ENCODE measurements at regions not wholly inside any gene's neighbourhood (a gene's known extent, or its start where the extent isn't known, plus 50 kb on each side); places are given as distances from the start of the nearest gene placed in this dataset.

GRCh38 chr2:226030788-226031646, 631.5 kb downstream of the NYAP2 start:
- peak; percentile 80 for DNase-seq (ENCODE audit: low spot score)

- no peak for DNase-seq (ENCODE audit: low spot score)
Measured at GRCh38 chr2:226030369-226030768, 630.9 kb downstream of the NYAP2 start.

- no peak for DNase-seq (ENCODE audit: low spot score)
Measured at GRCh38 chr2:226023946-226024345, 624.4 kb downstream of the NYAP2 start.

- peak; percentile 27 for DNase-seq (ENCODE audit: low spot score)
Measured at GRCh38 chr2:226023383-226023782, 623.9 kb downstream of the NYAP2 start.

GRCh38 chr2:226020956-226021355, 621.4 kb downstream of the NYAP2 start:
- DNase-seq (ENCODE audit: low spot score): no peak

- no peak for DNase-seq (ENCODE audit: low spot score)
Measured at GRCh38 chr2:226020176-226020575, 620.7 kb downstream of the NYAP2 start.

GRCh38 chr2:226018641-226019040, 619.1 kb downstream of the NYAP2 start:
- no peak for DNase-seq (ENCODE audit: low spot score)

GRCh38 chr2:226017537-226017936, 618.0 kb downstream of the NYAP2 start:
- DNase-seq (ENCODE audit: low spot score): no peak

- DNase-seq (ENCODE audit: low spot score): no peak
Measured at GRCh38 chr2:226017107-226017506, 617.6 kb downstream of the NYAP2 start.

GRCh38 chr2:226011716-226012450, 612.4 kb downstream of the NYAP2 start:
- DNase-seq (ENCODE audit: low spot score): no peak

DNA sequence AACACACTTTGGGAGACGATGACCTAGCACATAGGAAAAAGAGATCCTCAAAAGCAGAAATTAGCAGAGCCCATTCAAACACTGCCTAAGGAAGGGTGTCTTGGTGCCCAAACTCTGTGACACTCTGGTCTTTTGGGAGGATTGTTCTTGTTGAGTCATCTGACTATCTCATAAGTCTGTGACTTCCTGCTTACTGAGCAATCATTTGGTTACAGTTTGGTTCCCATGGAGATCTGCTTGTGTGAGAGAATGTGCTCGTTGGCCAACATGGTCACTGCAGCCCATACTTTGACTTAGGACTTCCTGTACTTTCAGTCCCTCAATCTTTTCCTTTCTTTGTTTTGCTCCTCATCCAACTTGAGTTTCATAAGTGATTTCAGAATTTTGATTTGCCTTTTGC, 602.9 kb downstream of the NYAP2 start:
- no peak for DNase-seq (ENCODE audit: low spot score)

- no peak for DNase-seq (ENCODE audit: low spot score)
Measured at GRCh38 chr2:226001716-226002115, 602.2 kb downstream of the NYAP2 start.

- peak; percentile 1 for DNase-seq (ENCODE audit: low spot score)
Measured at GRCh38 chr2:225999692-226000091, 600.2 kb downstream of the NYAP2 start.

GRCh38 chr2:225998653-225999052, 599.1 kb downstream of the NYAP2 start:
- no peak for DNase-seq (ENCODE audit: low spot score)

DNA sequence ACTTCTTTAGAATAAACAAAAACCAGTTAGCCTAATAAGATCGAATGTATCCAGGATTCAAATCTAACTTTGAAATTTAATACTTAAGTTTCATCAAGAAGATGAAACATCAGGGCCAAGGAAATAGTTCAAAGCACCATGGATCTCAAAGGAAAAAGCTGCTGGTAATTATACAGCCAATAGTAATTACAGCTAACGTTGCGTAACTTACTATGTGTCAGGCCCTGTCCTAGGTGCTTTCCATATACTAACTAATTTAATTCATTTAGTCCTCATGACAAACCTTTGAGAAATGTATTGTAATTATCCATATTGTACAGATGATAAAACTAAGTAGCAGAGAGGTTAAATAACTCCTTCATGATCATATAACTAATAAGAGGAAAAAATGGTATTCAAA, 598.6 kb downstream of the NYAP2 start:
- no peak for DNase-seq (ENCODE audit: low spot score)

GRCh38 chr2:225996462-225996828, 596.9 kb downstream of the NYAP2 start:
- DNase-seq (ENCODE audit: low spot score): no peak

DNA sequence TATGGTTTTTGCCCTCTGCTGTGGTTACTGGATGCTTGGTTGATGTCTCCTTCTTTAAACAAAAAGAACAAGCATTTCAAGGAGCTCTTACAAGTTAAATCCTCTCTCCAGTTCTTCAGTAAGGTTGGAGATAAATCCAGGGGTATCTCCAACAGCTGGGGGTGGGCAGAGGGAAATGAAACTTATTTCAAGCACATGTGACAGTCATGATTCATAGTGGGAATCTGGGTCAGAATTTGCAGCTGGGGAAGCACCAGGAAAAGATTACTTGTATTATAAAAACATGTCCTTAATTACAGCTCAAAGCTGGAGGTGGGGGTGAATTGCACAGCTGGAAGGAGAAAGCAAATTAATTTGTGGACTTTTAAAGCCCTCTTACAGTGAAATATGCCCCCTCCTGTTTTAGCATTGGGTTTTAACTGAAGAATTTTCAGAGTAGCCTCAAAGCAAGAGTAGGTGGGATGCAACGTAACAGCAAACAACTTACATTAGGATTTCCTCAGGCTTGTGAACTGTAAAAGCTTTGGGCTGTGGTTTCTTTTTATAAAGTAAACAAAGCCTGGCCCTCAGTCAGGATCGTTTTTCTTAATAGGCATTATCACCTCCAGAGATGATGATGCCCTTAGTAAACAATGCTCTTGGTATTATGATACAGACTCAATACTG, 596.4 kb downstream of the NYAP2 start:
- DNase-seq (ENCODE audit: low spot score): no peak

DNA sequence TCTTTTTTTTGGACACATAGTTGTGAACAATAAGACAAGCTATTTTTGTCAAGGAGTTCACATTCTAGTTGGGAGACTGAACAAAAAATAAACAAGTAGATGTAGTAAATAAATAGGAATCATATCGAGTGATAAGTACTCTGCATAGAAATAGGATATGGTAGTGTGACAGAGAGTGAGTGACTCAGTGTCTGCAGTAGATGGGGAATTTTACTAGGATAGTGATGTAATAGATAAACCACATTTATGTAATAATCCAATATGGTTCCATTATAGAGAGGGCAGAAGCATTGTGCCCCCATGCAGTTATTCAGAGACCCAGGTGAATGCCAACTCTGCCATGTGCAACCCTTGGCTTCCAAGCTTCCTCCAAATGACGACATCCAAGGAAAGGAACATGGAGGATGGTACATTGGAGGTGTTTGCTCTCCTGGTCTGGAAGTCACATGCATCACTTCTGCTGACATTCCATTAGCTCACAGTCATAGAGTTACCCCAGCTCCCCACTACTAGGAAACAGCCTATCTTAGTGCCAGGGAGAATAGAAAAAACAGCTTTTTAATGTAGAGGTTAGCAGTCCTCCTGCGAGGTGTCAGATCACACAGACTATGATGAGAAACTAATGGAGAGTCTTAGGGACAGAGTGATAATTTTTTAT, 595.4 kb downstream of the NYAP2 start:
- no peak for DNase-seq (ENCODE audit: low spot score)

DNA sequence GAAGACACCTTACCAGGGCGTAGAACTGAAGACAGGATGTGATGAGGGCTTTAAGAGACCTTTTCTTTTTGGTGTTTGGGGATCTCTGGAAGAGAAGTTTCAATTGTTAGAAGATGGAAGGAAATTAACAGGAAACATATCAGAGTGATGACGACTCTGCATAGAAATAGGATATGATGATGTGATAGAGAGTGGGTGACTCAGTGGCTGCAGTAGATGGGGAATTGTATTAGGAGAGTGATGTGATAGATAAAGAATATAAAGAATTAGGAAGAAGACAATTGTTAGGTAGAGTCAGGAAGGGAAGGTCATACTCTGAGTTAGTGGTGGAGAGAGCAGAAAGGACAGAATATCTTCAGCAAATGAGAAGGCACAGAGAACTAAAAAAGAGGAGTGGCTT, 593.9 kb downstream of the NYAP2 start:
- DNase-seq (ENCODE audit: low spot score): no peak

DNA sequence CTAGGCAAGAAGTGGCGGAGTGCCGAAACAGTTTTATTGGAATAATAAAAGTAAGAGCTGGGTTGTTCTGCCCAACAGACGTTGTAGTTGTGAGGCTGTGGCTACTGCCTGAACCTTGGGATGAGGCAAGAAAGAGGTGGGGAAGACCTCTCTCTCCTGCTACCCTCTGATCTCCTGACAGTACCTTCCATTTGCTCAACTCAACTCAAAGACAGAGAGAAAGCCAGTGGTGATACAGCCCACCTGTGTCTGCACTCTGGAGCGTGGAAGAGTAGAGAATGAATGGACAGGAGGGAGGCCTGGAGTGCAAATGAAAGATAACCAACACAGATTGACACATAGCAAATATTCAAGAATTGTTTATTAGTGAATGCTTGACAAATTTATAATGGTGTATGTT, 590.3 kb downstream of the NYAP2 start:
- no peak for DNase-seq (ENCODE audit: low spot score)

- no peak for DNase-seq (ENCODE audit: low spot score)
Measured at GRCh38 chr2:225980372-225980771, 580.9 kb downstream of the NYAP2 start.

DNA sequence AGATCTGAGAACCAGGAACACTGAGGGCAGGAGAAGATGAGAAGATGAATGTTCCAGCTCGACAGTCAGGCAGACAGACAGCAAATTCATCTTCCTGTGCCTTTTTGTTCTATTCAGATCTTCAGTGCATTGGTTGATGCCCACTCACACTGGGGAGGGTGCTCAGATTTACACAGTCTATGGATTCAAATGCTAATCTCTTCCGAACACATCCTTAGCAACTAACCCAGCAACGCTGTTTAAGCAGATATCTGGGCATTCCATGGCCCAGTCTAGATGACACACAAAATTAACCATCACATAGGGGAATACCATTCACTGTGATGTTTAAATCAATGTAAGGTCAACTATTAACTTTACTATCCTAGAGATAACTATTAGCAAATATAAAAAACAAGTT, 571.9 kb downstream of the NYAP2 start:
- DNase-seq (ENCODE audit: low spot score): no peak

All from cerebellar cortex (tissue), 1 donor.